ENCODE measurements at regions not wholly inside any gene's neighbourhood (a gene's known extent, or its start where the extent isn't known, plus 50 kb on each side); places are given as distances from the start of the nearest gene placed in this dataset.

GRCh38 chr5:7225826-7226225, 170.1 kb upstream of the ADCY2 start:
- TF ChIP-seq MAX (IDR thresholded peaks at IDR 0.05), result no peak
- TF ChIP-seq TCF12 (IDR thresholded peaks at IDR 0.05; ENCODE audit: low read depth), result no peak
- TF ChIP-seq TEAD4 (IDR thresholded peaks at IDR 0.05), result no peak
- no peak for TF ChIP-seq CEBPB (IDR thresholded peaks at IDR 0.05)
- no peak for TF ChIP-seq USF1 (IDR thresholded peaks at IDR 0.05)
- no peak for TF ChIP-seq RAD21 (IDR thresholded peaks at IDR 0.05; ENCODE audit: low read depth)
- TF ChIP-seq EP300 (IDR thresholded peaks at IDR 0.05; ENCODE audit: borderline replicate concordance), result no peak
- no peak for TF ChIP-seq FOXM1 (IDR thresholded peaks at IDR 0.05; ENCODE audit: borderline replicate concordance, low read depth)
- TF ChIP-seq CREB1 (IDR thresholded peaks at IDR 0.05; ENCODE audit: low read depth), result no peak
- TF ChIP-seq TAF1 (IDR thresholded peaks at IDR 0.05; ENCODE audit: low read depth), result no peak
- TF ChIP-seq YY1 (IDR thresholded peaks at IDR 0.05; ENCODE audit: low read depth), result no peak
- no peak for TF ChIP-seq ZBTB7A (IDR thresholded peaks at IDR 0.05; ENCODE audit: low read depth)
- no peak for TF ChIP-seq REST (IDR thresholded peaks at IDR 0.05; ENCODE audit: low read depth)

- no peak for TF ChIP-seq REST (IDR thresholded peaks at IDR 0.05; ENCODE audit: low read depth)
- TF ChIP-seq USF1 (IDR thresholded peaks at IDR 0.05), result no peak
- TF ChIP-seq MAX (IDR thresholded peaks at IDR 0.05), result no peak
- TF ChIP-seq TAF1 (IDR thresholded peaks at IDR 0.05; ENCODE audit: low read depth), result no peak
- TF ChIP-seq FOXM1 (IDR thresholded peaks at IDR 0.05; ENCODE audit: borderline replicate concordance, low read depth), result no peak
- no peak for TF ChIP-seq EP300 (IDR thresholded peaks at IDR 0.05; ENCODE audit: borderline replicate concordance)
- no peak for TF ChIP-seq RAD21 (IDR thresholded peaks at IDR 0.05; ENCODE audit: low read depth)
These were observed 153.7 kb upstream of the ADCY2 start for GRCh38 chr5:7242118-7242710.

GRCh38 chr5:7244208-7244607, 151.7 kb upstream of the ADCY2 start:
- TF ChIP-seq FOXM1 (IDR thresholded peaks at IDR 0.05; ENCODE audit: borderline replicate concordance, low read depth) (no peak), CREB1 (IDR thresholded peaks at IDR 0.05; ENCODE audit: low read depth) (no peak), TCF12 (IDR thresholded peaks at IDR 0.05; ENCODE audit: low read depth) (no peak), CEBPB (IDR thresholded peaks at IDR 0.05) (no peak), YY1 (IDR thresholded peaks at IDR 0.05; ENCODE audit: low read depth) (no peak)

- no peak for TF ChIP-seq FOXM1 (IDR thresholded peaks at IDR 0.05; ENCODE audit: borderline replicate concordance, low read depth)
- no peak for TF ChIP-seq CEBPB (IDR thresholded peaks at IDR 0.05)
- no peak for TF ChIP-seq YY1 (IDR thresholded peaks at IDR 0.05; ENCODE audit: low read depth)
- no peak for TF ChIP-seq REST (IDR thresholded peaks at IDR 0.05; ENCODE audit: low read depth)
- no peak for TF ChIP-seq TCF12 (IDR thresholded peaks at IDR 0.05; ENCODE audit: low read depth)
These were observed 150.8 kb upstream of the ADCY2 start for GRCh38 chr5:7245121-7245651.

- no peak for TF ChIP-seq CEBPB (IDR thresholded peaks at IDR 0.05)
- TF ChIP-seq RAD21 (IDR thresholded peaks at IDR 0.05; ENCODE audit: low read depth), result no peak
- TF ChIP-seq FOXM1 (IDR thresholded peaks at IDR 0.05; ENCODE audit: borderline replicate concordance, low read depth), result no peak
These were observed 149.7 kb upstream of the ADCY2 start for GRCh38 chr5:7246287-7246686.

Measured in Ishikawa (cell line).